ENCODE measurements at regions not wholly inside any gene's neighbourhood (a gene's known extent, or its start where the extent isn't known, plus 50 kb on each side); places are given as distances from the start of the nearest gene placed in this dataset.

DNA sequence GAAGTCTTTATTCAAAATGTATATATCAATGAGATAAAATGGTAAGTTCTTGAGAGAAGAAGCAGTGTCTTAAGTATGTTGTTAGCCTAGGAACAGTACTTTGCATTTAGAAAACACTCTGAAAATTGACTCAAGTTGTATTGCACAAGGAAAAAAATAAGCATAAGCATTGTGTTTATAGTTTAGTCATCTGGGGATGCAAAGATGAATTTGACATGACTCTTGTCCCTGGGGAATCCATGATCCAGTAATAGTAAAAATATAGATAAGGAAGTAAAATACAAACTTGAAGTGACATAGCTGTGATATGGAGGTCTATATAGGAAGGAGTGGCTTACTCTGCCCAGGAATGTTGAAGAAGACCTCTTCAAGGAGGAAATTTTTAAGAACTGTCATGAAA, 185.0 kb upstream of the PTBP2 start:
- Histone ChIP-seq H3K4me2 (ENCODE audit: insufficient read depth, low read length) (no peak overlapping the region), H3K79me2 (ENCODE audit: control insufficient read depth, insufficient read depth, low read length) (no peaks in the 10 kb centered on the region), H3K4me1 (ENCODE audit: control insufficient read depth, extremely low read depth, insufficient read depth, low read length) (no peaks in the 10 kb centered on the region), H3K27me3 (ENCODE audit: control insufficient read depth in 2 of 2, insufficient read depth in 2 of 2, low read length in 2 of 2) (peaks cover 0 to 2% of the 10 kb centered on the region in 2 experiments), H4K20me1 (replicated peaks; ENCODE audit: control insufficient read depth, extremely low read depth, insufficient read depth, low read length) (no peaks in the 10 kb centered on the region), H3K27ac (ENCODE audit: insufficient read depth, low read depth, low read length) (no peak overlapping the region), H3K9me1 (replicated peaks; ENCODE audit: control insufficient read depth, extremely low read depth, insufficient read depth, low read length) (no peaks in the 10 kb centered on the region), H2AFZ (ENCODE audit: low read depth, low read length) (no peak overlapping the region), H3K9me3 (replicated peaks; ENCODE audit: control insufficient read depth, insufficient read depth, low read length) (no peaks in the 10 kb centered on the region), H3K4me3 (replicated peaks in 1 of 3; ENCODE audit: insufficient read depth in 1 of 3, low read depth in 1 of 3, low read length in 3 of 3) (no peak overlapping the region), H3K9ac (replicated peaks; ENCODE audit: extremely low read depth, insufficient read depth, low read length) (no peak overlapping the region), H3K36me3 (ENCODE audit: control insufficient read depth in 2 of 2, extremely low read depth in 1 of 2, insufficient read depth in 2 of 2, low read length in 2 of 2) (no peaks in the 10 kb centered on the region)
- CTCF ChIA-PET: no interaction called here
- dilution Hi-C loops (cut with MboI; ENCODE audit: extremely low pct_ligation_motif_present, low sequenced_read_pairs): no loop called here
- BruUV-seq (replicated peaks): no TSS peak
- DNase-seq (ENCODE audit: low read depth, low spot score) (no peak), FAIRE-seq (no peak)
- intact Hi-C loops (cut with micrococcal nuclease): no loop called here
- POLR2A ChIA-PET: no interaction called here
- no peak for TF ChIP-seq FOS (IDR thresholded peaks at IDR 0.05; ENCODE audit: borderline replicate concordance, insufficient read depth, low read length)

DNA sequence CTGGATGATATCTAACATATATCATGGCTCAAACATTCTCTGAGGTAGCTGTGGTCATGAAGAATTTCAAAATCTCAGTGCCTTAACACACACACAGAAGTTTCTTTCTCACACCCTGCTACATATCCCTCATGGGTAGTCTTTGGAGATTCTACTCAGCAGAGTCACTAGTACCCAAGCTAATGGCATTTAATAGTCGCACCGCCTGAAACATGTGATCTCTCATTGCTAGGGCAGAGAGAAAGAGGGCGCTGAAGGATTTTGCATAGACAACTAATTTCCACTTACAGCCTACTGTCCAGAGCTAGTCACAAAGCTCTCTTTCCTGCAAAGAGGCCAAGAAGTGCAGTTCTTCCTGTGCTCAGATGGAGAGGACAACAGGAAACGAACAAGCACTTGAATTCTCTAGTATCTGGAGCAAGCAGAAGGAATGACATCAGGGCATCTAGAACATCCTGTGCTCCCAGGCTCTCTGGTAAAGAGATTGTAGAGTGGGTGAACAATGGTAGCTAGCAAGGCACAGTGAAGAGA, 183.4 kb upstream of the PTBP2 start:
- FAIRE-seq: no peak
- H3K9me3 ChIP-seq (replicated peaks; ENCODE audit: control insufficient read depth, insufficient read depth, low read length): no peaks in the 10 kb centered on the region
- intact Hi-C loops (cut with micrococcal nuclease): no loop called here

More for the DNA sequence above, 183.4 kb upstream of the PTBP2 start:
- H3K79me2 ChIP-seq (ENCODE audit: control insufficient read depth, insufficient read depth, low read length): no peaks in the 10 kb centered on the region
- no peak overlapping the region for H3K9ac ChIP-seq (replicated peaks; ENCODE audit: extremely low read depth, insufficient read depth, low read length)
- no peaks in the 10 kb centered on the region for H3K36me3 ChIP-seq (ENCODE audit: control insufficient read depth in 2 of 2, extremely low read depth in 1 of 2, insufficient read depth in 2 of 2, low read length in 2 of 2)
- no peaks in the 10 kb centered on the region for H4K20me1 ChIP-seq (replicated peaks; ENCODE audit: control insufficient read depth, extremely low read depth, insufficient read depth, low read length)
- H3K27ac ChIP-seq (ENCODE audit: insufficient read depth, low read depth, low read length): no peak overlapping the region
- TF ChIP-seq, protein P1, sequence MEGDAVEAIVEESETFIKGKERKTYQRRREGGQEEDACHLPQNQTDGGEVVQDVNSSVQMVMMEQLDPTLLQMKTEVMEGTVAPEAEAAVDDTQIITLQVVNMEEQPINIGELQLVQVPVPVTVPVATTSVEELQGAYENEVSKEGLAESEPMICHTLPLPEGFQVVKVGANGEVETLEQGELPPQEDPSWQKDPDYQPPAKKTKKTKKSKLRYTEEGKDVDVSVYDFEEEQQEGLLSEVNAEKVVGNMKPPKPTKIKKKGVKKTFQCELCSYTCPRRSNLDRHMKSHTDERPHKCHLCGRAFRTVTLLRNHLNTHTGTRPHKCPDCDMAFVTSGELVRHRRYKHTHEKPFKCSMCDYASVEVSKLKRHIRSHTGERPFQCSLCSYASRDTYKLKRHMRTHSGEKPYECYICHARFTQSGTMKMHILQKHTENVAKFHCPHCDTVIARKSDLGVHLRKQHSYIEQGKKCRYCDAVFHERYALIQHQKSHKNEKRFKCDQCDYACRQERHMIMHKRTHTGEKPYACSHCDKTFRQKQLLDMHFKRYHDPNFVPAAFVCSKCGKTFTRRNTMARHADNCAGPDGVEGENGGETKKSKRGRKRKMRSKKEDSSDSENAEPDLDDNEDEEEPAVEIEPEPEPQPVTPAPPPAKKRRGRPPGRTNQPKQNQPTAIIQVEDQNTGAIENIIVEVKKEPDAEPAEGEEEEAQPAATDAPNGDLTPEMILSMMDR (IDR thresholded peaks at IDR 0.05; ENCODE audit: extremely low read depth in 1 of 2, insufficient read depth in 1 of 2, low read depth in 1 of 2, low read length in 2 of 2): no peak
- no peak for TF ChIP-seq POLR2AphosphoS5 (IDR thresholded peaks at IDR 0.05; ENCODE audit: insufficient read depth, low read depth, low read length)
- TF ChIP-seq GATA2 (IDR thresholded peaks at IDR 0.05; ENCODE audit: insufficient read depth, insufficient read length, low read depth, low read length): no peak
- no peak for TF ChIP-seq JUN (IDR thresholded peaks at IDR 0.05; ENCODE audit: borderline replicate concordance, insufficient read depth, insufficient read length, low read depth)
- TF ChIP-seq MYC (IDR thresholded peaks at IDR 0.05; ENCODE audit: low read depth, low read length): no peak
- TF ChIP-seq FOS (IDR thresholded peaks at IDR 0.05; ENCODE audit: borderline replicate concordance, insufficient read depth, low read length): no peak
- no peak for TF ChIP-seq POLR2A (IDR thresholded peaks at IDR 0.05; ENCODE audit: low read depth, low read length)
- dilution Hi-C loops (cut with MboI; ENCODE audit: extremely low pct_ligation_motif_present, low sequenced_read_pairs): no loop called here
- H2AFZ ChIP-seq (ENCODE audit: low read depth, low read length): no peak overlapping the region
- ChIA-PET CTCF (interaction anchor here (1.0 to 1.1 kb wide), 2 partner anchors 58 to 302 kb away, joined by 3 to 4 read pairs; no protein-coding TSS in a partner anchor), POLR2A (interaction anchor here (0.6 kb wide), 1 partner anchor 867 kb away, joined by 3 read pairs; no protein-coding TSS in a partner anchor)
- no peak overlapping the region for H3K4me3 ChIP-seq (replicated peaks in 1 of 3; ENCODE audit: insufficient read depth in 1 of 3, low read depth in 1 of 3, low read length in 3 of 3)
- no peaks in the 10 kb centered on the region for H3K9me1 ChIP-seq (replicated peaks; ENCODE audit: control insufficient read depth, extremely low read depth, insufficient read depth, low read length)
- no TSS peak for BruUV-seq (replicated peaks)
- H3K27me3 ChIP-seq (ENCODE audit: control insufficient read depth in 2 of 2, insufficient read depth in 2 of 2, low read length in 2 of 2): peaks cover 0 to 5% of the 10 kb centered on the region in 2 experiments
- H3K4me2 ChIP-seq (ENCODE audit: insufficient read depth, low read length): no peak overlapping the region
- peak; percentile 3 for DNase-seq (ENCODE audit: low read depth, low spot score)
- no peaks in the 10 kb centered on the region for H3K4me1 ChIP-seq (ENCODE audit: control insufficient read depth, extremely low read depth, insufficient read depth, low read length)

Data from endothelial cell of umbilical vein (primary cell).